ENCODE measurements at regions not wholly inside any gene's neighbourhood (a gene's known extent, or its start where the extent isn't known, plus 50 kb on each side); places are given as distances from the start of the nearest gene placed in this dataset.

- Histone ChIP-seq H2AK9ac (replicated peaks; ENCODE audit: low read depth, low read length, poor library complexity) (no peak overlapping the region), H4K91ac (ENCODE audit: insufficient read depth, low read depth, low read length) (no peak overlapping the region), H3K56ac (ENCODE audit: extremely low read depth, insufficient read depth, low read length) (no peak overlapping the region), H2BK15ac (ENCODE audit: low read depth, low read length) (no peak overlapping the region), H2AK5ac (ENCODE audit: low read depth, low read length) (no peak overlapping the region), H3K4ac (ENCODE audit: low read depth, low read length) (no peak overlapping the region), H3K23ac (ENCODE audit: low read depth, low read length) (no peak overlapping the region), H3K4me3 (ENCODE audit: insufficient read depth, low read depth, low read length) (no peak overlapping the region), H3K18ac (ENCODE audit: low read depth, low read length) (no peak overlapping the region), H3K14ac (replicated peaks; ENCODE audit: low read depth, low read length) (no peak overlapping the region), H4K20me1 (ENCODE audit: insufficient read depth, low read length) (no peaks in the 10 kb centered on the region), H2BK5ac (ENCODE audit: low read depth, low read length, poor library complexity, severe bottlenecking) (no peak overlapping the region), H3K27me3 (ENCODE audit: control insufficient read depth, insufficient read depth, low read length) (no peaks in the 10 kb centered on the region), H3K36me3 (ENCODE audit: control insufficient read depth, insufficient read depth, low read length) (no peaks in the 10 kb centered on the region), H4K5ac (ENCODE audit: low read depth, low read length) (no peak overlapping the region), H3K9ac (ENCODE audit: low read depth, low read length) (no peak overlapping the region), H3K27ac (ENCODE audit: insufficient read depth, low read length) (no peak overlapping the region), H3K9me1 (ENCODE audit: insufficient read depth, low read length) (no peaks in the 10 kb centered on the region), H3K4me1 (ENCODE audit: control insufficient read depth, insufficient read depth, low read length) (no peaks in the 10 kb centered on the region), H3K9me3 (ENCODE audit: control insufficient read depth, insufficient read depth, low read length) (peaks cover 2% of the 10 kb centered on the region; the same call in 1 of the 2 replicates), H4K8ac (ENCODE audit: low read depth in 2 of 2, low read length in 2 of 2) (no peak overlapping the region), H2BK20ac (ENCODE audit: low read depth, low read length) (no peak overlapping the region), H2BK120ac (ENCODE audit: low read depth, low read length) (no peak overlapping the region), H2AFZ (replicated peaks; ENCODE audit: low read length, poor library complexity) (no peak overlapping the region), H3K79me1 (ENCODE audit: low read depth in 1 of 2, low read length in 2 of 2) (no peaks in the 10 kb centered on the region), H3K4me2 (ENCODE audit: low read depth, low read length) (no peak overlapping the region)
- ATAC-seq (ENCODE audit: low read depth), result no peak
- no peak for DNase-seq
- in situ Hi-C loops (cut with MboI; ENCODE audit: low sequenced_read_pairs), result no loop called here
- BruUV-seq (replicated peaks), result no TSS peak
- no CpG with 5 or more reads among the region's 1 CpG for WGBS, 2 experiments (ENCODE audit: extremely low coverage in 2 of 2, insufficient read length in 1 of 2)
- dilution Hi-C loops (cut with HindIII; ENCODE audit: low sequenced_read_pairs, unreplicated experiment), result no loop called here
- no peak for TF ChIP-seq CHD1 (IDR thresholded peaks at IDR 0.05; ENCODE audit: low read depth, low read length)
- TF ChIP-seq FOS (IDR thresholded peaks at IDR 0.05; ENCODE audit: low read depth, low read length), result no peak
- no peak for TF ChIP-seq BHLHE40 (IDR thresholded peaks at IDR 0.05; ENCODE audit: low read depth, low read length)
- no peak for TF ChIP-seq USF2 (IDR thresholded peaks at IDR 0.05; ENCODE audit: low read depth, low read length)
- no peak for TF ChIP-seq MAZ (IDR thresholded peaks at IDR 0.05; ENCODE audit: borderline replicate concordance, low read depth, low read length)
- no peak for TF ChIP-seq MAFK (IDR thresholded peaks at IDR 0.05; ENCODE audit: low read depth, low read length)
- TF ChIP-seq ELK1 (IDR thresholded peaks at IDR 0.05; ENCODE audit: borderline replicate concordance, low read depth, low read length), result no peak
- TF ChIP-seq RCOR1 (IDR thresholded peaks at IDR 0.05; ENCODE audit: insufficient replicate concordance, low read length), result no peak
- TF ChIP-seq POLR2A (IDR thresholded peaks at IDR 0.05; ENCODE audit: low read depth, low read length), result no peak
- no peak for TF ChIP-seq CTCF (conservative IDR thresholded peaks at IDR 0.05; ENCODE audit: low read depth, low read length)
- no peak for TF ChIP-seq MXI1 (IDR thresholded peaks at IDR 0.05; ENCODE audit: borderline replicate concordance, low read depth, low read length)
- TF ChIP-seq CEBPB (IDR thresholded peaks at IDR 0.05; ENCODE audit: low read depth, low read length), result no peak
- no peak for TF ChIP-seq SMC3 (IDR thresholded peaks at IDR 0.05; ENCODE audit: low read depth, low read length)
- no peak for TF ChIP-seq RAD21 (IDR thresholded peaks at IDR 0.05; ENCODE audit: low read length)
- TF ChIP-seq RFX5 (IDR thresholded peaks at IDR 0.05; ENCODE audit: low read depth, low read length), result no peak
- ChIA-PET CTCF (no interaction called here), POLR2A (ENCODE audit: unreplicated experiment) (no interaction called here)
- intact Hi-C loops (cut with micrococcal nuclease), result no loop called here
These were observed 637.2 kb downstream of the POM121L12 start for GRCh38 chr7:53672681-53673080.
